HG02981 (cell line): ENCODE measurements at regions not wholly inside any gene's neighbourhood (a gene's known extent, or its start where the extent isn't known, plus 50 kb on each side); places are given as distances from the start of the nearest gene placed in this dataset.

Source experiments
- ATAC-seq: cut with Tn5 transposase; IDR thresholded peaks from one replicate; pipeline ENCODE4 v1.9.1; 2021; ENCODE audit warnings: mild to moderate bottlenecking, moderate library complexity; ENCODE audit not compliant: unreplicated experiment

DNA sequence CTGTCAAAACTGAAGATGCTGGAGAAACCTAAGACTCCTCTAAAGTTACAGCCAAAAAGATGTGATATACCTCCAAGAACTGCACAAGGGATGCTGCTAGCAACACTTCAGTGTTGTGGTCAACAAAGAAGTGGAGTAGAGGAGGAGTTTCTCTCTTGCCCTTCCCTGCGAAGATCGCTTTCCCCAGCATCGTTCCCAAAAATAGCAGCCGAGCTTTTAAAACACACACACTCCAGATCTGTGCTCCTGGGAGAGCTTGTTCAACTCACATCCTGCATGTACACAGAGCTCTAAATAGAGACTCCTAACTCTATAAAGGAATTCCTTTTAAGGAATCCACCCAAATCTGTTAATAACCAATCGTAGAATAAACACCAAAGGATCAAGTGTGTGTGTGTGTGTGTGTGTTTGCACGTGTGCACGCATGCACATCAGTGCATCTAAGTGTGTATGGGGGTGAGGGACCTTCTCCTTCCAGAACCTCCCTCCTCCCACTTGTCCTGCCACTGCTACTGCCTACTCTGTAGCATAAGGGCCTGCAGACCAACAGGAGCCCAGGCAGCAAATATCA is 58.5 kb downstream of the PSMG1 start:
- no peak for ATAC-seq

DNA sequence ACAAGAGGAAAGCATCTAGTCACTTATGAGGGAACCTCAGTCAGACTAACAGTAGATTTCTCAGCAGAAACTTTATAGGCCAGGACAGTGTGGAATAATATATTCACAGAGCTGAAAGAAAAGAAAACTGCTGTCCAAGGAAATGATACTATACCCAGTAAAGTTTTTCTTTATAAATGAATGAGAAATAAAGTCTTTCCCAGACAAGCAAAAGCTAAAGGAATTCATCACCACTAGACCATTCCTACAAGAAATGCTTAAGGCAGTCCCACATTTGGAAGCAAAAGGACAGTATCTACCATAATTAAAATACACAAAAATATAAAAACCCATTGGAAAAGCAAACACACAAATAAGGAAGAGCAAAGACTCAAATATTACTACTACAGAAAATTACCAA is 59.9 kb downstream of the PSMG1 start:
- no peak for ATAC-seq

DNA sequence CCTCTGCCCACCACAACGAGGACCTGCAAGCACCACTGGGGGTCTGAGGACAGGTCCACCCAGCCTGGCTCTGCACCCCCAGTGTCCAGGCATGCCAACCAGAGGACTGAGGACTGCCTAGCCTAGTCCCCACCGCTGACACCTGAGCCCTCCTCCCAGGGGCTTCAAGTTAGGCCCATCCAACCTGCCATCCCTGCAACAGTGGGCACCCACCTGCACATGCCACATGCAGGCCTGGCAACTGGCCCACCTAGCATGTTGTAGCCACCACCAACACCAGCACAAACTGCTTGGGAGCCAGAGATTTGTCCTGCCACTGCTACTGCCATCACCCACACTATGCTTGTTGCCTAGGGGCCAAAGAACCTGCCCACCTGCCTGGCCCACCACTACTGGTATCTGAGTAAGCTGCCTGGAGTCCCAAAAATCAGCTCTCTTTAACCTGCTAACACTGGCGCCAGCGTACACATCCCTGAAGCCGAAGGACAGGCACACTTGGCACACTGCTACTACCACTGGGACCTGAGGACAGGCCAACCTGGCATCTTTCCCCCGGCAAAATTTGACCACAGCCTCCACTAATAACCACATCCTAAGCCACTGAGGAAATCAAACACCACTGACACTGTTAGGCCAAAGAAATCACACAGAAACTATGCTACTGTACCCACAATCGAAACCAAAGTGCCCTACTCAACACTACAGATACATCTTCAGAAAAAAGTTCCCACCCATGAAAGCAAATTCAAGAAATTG is 61.5 kb downstream of the PSMG1 start:
- no peak for ATAC-seq

DNA sequence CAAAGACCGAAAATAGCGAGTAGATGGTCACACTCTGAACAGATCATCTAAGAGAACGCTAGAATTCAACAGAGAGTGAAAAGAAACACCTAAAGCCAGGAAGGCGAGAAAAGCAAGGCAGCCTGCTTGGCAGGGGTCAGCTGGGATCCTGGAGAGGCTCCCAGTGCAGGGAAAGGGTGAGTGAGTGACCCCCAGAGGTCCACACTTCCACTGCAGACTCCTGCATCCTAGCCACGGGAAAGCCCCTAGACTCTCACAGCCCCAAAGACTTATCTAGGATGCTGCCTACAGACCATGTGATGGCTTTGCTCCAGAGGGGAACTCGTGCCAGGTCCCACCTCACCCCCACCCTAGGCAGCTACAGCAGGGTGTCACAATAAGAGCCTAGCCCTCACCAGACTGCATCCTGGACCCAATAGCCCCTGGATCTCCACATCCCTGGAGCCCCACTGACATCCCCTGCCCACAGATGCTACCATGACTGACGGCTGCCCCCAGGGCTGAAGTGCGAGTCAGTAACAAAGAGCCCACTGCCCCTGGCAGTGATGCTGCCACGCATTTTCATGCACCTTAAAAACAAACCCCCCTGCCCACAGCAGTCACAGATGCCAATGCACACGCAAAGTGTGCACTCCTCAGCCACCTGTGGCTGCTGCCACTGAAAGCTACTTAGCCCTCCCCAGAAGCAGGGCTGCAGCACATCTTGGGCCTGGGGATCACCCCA is 62.2 kb downstream of the PSMG1 start:
- no peak for ATAC-seq

DNA sequence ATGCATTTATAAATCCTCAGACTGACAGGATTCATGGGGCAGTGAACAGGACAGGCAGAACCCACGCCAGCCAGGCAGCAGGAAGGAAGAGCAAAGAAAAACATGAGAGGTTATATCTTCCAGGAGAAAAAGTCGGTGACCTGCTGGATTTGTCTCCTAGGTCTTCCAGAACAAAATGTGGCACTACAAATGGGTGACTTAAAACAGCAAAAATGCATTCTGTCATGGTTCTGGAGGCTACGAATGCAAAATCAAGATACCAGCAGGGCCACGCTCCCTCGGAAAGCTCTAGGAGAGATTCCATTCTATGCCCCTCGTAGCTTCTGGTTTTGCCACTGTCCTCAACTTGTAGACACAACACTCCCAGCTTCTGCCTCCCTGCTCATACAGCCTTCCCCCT is 63.4 kb downstream of the PSMG1 start:
- ATAC-seq = no peak

DNA sequence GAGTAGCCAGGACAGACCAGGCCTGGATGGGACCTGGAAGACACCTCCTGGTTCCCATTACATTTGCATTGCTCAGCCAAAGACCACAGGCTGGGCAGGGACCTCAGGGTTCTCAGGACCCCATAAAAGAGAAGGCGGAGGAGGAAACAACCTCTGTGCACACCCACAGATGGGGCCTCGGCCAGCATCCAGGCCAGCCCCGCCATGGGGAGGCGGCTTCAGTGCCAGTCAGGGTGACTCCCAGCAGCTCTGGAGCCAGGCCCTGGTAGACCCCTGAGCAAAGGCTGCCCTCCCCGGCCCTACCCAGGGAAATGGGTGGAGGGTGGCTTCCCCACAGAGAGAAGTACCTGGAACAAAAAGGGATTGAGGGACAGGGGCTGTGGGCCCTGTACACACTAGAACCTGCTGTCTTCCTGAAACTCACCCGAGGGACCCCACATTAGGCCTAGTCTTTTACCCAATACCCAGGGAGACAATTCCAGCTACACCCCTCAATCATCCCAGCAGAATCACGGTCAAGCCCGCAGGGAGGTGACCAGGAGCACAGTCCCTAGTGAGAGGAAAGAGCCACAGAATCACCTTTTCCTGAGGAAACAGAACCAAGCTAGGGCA is 64.5 kb downstream of the PSMG1 start:
- ATAC-seq = no peak

DNA sequence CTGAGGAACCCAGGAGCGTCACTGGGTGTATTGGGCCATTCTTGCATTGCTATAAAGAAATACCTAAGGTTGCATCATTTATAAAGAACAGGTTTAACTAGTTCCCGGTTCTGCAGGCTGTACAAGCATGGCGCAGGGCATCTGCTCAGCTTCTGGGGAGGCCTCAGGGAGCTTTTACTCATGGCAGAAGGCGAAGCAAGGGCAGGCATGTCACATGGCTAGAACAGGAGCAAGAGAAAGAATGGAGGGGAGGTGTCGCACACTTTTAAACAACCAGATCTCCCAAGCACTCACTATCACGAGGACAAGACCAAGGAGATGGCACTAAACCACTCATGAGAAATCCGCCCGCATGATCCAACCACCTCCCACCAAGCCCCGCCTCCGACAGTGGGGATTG is 65.2 kb downstream of the PSMG1 start:
- no peak for ATAC-seq

DNA sequence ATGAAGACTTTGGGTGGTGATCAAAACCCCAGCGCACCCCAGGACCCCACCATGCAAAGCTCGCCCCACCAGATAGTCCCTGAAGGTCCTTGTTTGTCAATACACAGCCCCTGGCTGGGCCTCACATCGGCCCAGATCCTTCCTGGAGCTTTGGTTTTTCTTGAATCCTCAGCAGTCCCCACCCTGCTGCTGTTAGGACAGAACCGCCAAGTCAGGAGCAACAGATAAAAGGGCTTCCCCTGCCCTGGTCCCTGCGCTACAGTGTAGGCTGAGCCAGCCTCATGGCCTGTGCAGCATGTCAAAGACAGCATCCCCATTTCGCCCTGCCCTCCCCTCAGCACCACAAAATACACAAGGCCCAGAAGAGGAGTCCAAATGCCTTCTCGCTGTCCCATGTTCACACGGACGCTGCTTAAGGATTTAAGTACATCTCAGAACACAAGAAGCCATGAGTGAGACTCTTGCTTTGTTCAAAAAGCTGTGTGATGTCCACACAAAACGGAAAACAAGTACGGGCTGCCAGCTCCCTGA is 65.7 kb downstream of the PSMG1 start:
- no peak for ATAC-seq

DNA sequence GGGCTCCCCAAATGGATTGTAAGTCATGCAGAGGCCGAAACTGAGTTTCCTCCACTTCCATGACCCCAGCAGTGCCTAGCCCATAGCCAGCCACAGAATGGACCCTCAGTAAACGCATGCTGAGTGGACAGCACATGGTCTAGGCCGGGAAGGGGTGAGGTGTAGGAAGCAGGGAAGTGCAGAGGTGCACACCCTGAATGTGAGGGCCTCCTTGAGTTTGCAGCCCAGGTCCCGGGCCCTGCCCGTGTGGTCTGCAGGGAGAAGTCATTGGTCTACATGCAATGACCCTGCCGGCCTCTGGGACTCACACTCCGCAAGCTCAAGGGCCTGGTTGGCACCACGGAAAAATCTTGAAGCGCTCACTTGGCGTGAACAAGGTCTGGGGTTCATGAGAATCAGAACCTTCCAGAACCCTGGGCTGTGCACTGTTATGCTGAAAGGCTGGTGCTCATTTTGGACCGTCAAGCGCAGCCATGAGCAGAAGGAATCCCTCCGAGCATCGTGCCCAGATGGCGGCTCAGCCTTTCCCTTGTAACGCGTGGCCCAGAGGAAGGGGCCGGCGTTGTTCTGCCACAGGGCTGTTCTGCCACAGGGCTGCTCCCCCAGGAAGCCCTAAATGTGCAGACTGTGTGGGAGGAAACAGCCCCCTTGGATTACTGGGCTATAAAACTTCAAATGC is 66.4 kb downstream of the PSMG1 start:
- no peak for ATAC-seq

DNA sequence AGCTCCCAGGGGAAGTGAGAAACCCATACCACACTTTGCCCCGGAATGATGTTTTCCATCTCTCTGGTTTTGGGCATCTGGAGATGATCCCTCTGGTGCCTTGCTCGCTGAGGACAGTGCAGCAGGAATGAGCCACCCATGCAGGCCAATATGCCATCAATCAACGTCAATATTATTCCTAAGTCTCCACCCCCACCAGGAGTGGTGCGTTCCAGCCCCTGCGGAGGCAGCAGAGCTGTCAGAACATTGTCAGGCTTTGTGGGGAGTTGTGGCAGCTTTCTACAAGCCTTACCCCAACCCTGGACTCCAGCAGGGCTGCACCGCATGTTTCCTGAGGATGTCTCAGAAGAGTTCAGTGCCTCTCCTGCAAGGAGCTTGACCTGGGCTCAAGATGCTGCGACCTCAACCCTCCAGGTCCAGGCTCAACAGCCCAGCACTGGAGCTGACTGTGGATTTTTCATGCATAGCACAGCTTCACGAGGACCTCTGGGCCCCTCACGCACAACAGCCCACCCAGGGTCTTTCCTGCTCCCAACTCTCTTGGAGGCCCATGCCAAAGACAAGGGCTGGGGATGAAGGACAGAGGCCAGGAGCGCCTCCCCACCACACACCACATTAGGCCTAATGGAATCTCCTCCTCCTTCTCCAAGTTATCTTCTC is 67.5 kb downstream of the PSMG1 start:
- ATAC-seq = no peak

DNA sequence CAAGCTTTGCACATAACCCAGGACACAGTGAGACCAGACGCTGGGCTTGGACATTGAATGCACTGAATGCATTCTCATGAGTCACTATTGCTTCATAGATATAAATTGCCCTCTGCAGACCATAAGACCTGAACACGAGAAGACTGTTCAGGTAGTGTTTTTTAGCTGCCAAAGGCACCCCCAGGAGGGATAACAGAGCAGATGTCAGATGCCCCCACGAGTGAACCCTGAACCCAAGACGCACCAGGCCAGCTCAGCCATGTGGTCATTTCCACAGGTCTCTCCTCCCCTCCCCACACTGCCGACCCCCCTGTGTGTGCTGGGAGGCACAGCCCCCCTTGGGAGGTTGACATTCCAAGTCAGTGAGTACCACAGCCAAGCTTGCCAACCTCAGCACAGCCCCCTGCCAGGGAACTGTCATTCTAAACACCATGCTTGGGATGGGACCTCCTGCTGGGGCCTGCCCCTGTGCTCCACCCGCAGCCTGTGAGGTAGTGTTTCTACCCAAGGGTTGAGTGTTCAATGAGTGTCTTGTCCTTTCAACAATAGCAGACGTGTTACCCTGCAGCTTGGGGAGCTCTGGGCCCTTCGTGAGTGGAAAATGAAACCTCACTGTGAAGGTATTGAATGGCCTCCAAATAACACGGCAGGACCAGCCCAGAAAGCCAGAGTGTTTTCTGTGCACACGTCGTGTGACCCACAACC is 68.2 kb downstream of the PSMG1 start:
- ATAC-seq = no peak

DNA sequence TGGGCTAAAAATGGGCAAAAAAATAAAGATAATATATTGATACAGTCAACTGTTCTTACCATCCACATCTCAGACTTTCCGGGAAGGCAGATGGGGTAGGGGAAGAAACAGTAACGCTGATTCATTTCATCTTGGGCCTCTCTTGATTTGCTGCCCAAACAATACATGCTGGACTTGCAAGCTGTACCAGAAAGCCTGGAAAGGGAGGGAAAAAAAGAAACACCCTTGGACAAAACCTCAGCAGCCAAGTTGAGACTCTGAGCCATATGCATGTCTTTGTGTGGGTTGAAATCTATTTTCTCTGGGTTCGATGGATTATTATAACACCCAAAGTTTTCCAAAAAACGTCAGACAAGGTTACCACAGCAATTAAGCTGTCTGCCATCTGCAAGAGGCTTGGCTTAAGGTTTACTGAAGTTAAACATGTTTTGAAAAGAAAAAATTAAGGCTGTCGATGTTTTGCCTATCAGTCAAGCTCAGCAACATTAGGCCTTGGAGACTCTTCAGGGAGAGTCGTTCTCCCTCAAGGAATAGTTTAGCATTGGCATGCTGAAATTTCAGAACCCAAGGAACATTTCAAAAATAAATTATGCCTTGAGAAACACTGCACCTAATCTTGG is 71.2 kb downstream of the PSMG1 start:
- ATAC-seq = no peak

DNA sequence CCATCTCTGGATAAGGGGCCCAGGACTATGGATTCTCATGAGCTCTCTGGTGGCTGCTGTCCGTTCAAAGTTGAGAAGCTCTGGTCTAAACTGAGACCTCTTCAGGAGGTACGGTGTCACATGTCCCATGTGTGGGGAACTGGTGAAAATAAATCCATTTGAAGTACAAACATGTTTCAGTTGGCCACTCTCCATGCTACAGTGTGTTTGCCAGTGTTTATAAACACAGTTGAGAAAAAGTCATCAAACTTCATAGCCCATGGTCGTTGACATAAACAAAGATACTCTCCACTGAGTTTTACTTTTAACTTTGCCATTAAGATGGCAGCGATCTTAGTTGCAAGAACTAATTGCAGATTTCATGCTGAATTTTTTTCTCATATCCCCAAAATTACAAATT is 72.8 kb downstream of the PSMG1 start:
- no peak for ATAC-seq

DNA sequence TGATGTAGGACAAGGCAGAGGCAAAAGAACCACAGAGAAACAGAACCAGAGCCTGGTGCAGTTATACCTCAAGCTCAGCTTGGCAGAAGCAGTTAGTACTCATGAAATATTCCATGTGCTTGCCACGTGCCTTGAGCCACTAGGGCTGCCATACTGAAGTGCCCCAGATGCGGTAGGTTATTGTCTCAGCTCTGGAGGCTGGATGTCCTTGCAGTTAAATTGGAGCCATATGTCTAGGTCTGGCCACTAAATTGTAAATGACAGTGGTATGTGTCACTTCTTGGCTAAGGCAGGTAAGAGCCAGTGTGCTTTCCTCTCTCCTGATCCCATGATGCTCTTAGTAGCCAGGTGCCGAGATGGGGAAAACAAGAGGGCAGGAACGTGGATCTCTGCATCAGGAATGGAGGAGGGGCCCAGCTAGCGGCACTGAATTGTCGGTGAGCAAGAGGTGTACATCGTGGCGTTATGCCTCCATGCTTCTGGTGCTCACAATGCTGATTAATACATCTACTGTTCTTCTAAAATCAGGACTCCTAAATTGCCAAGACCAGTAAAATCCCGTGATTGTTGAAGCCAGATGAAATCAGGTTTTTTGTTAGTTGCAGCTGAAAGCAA is 73.5 kb downstream of the PSMG1 start:
- no peak for ATAC-seq

DNA sequence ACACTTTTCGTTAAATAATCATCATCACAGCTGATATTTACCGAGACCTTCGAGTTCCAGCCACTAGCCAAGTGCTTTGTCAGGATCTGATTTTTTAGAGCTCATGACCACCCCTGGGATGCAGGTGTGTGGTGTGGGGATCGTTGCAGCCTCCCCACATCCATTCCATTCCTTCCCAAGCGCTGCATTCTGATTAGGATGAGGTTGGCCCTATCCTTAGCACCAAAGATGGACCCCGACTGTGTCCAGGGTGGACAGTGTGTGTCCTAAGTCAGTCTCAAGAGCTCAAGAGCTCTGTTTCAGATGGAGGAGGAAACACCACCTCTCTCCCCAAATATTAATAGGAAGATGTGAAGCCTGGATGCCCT is 74.1 kb downstream of the PSMG1 start:
- ATAC-seq = no peak

DNA sequence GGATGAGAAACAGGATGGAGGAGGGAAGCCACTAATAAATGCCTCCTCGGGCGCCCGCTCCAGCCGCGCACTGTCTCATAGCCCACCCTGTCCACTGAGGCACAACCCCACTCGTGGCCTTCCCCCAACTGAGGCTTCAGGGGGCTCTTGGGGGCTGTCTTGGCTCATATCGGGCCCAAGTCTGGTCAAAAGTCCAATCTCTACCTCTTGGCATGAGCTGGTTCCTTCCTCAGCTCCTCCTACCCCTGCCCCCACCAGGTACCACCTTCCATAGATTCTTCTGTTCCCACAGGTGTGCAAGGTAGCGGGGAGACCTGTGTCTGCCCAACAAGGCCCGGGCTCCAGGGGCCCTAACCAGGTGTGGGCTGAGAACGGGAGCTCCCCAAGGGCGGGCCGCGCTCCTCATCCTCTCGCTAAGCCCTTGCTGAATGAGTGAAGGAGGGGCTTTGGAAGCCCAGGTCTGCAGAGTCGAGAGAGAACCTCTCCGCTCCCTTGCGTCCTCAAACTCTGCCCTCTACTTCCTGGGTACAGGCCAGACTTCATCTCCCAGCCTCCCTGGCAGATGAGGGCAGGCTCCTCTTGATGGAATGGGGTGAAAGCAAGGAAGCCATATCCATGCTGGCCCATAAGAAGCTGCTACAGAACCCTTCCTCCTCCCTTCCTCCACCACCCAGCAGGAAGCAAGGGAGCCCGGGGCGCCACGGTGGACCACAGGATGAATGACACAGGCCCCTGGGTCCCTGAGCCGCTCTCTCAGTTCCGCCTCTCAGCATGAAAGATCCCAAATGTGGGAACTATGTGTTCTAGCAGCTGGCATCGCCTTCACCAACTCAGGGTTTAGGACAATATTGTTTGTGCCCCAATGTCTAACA is 74.7 kb downstream of the PSMG1 start:
- ATAC-seq = no peak

DNA sequence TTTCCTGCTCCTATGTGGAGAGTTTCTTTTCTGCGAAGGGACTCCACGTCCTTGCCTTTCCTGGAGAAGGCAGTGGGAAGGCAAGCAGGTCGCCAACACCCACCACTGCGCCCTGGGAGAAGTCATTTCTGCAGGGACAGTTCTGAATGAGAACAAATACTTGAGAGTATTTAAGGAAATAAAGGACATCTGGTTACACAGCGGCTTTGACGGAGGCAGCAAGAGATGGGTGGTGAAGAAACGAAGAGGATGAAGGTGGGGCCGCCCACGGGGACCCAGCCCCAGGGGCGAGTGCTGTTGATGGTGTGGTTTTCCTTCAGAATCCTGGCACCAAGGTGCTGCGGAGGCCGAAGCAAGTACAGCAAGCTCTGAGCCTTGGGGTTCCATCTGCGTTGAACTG is 75.5 kb downstream of the PSMG1 start:
- no peak for ATAC-seq

DNA sequence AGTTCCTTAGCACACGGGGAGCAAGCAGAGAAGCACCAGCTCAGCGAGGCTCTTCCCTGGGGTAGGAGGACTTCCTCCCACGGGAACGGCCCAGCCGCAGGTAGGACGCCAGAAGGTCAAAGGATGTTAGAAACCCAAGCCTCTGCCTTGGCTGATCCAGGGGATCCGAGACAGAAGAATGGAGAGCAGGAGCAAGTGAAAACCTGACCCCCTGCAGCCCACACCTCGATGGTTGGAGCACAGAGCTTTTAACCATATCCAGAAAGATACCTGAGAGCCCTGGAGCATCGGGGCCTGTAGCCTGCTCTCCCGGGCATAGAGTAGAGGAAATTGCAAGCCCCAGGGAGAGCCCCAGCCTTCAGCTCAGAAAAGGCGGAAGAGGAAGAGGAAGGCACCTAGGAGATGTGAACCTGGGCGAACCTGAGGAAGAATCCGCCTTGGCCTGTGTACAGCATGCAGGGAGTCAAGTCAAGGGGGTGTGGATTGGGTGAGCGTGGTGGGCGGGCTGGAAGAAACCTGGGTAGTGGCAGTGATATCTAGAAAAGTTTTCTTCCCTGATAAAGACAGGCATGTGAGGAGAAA is 76.3 kb downstream of the PSMG1 start:
- no peak for ATAC-seq
